Effector memory CD4-positive, alpha-beta T cell (primary cell): ENCODE measurements at regions not wholly inside any gene's neighbourhood (a gene's known extent, or its start where the extent isn't known, plus 50 kb on each side); places are given as distances from the start of the nearest gene placed in this dataset.

Source experiments
- DNase-seq, 3 donors: peaks; one replicate each; pipeline ENCODE4 v3.0.0-alpha.2; 2020
- H3K27ac ChIP-seq: 2 replicates; pipeline ENCODE4 v1.7.0; 2013; ENCODE audit warnings: mild to moderate bottlenecking, low read length, moderate library complexity; ENCODE audit not compliant: insufficient read depth, poor library complexity, severe bottlenecking
- H3K27me3 ChIP-seq: replicated peaks from 2 replicates; pipeline ENCODE4 v1.7.0; 2013; ENCODE audit warnings: mild to moderate bottlenecking, low read length; ENCODE audit not compliant: insufficient read depth, control insufficient read depth, poor library complexity, severe bottlenecking
- H3K36me3 ChIP-seq: 2 replicates; pipeline ENCODE4 v1.7.0; 2013; ENCODE audit warnings: mild to moderate bottlenecking, low read length, moderate library complexity; ENCODE audit not compliant: control insufficient read depth, insufficient read depth
- H3K4me1 ChIP-seq: 2 replicates; pipeline ENCODE4 v1.7.0; 2013; ENCODE audit warnings: low read length, mild to moderate bottlenecking; ENCODE audit not compliant: control insufficient read depth, insufficient read depth, poor library complexity, severe bottlenecking
- H3K4me3 ChIP-seq: 2 replicates; pipeline ENCODE4 v1.7.0; 2013; ENCODE audit warnings: low read length, low read depth, mild to moderate bottlenecking; ENCODE audit not compliant: insufficient read depth, poor library complexity, severe bottlenecking
- H3K9me3 ChIP-seq: 2 replicates; pipeline ENCODE4 v1.7.0; 2013; ENCODE audit warnings: mild to moderate bottlenecking, low read length, moderate library complexity; ENCODE audit not compliant: control insufficient read depth

DNA sequence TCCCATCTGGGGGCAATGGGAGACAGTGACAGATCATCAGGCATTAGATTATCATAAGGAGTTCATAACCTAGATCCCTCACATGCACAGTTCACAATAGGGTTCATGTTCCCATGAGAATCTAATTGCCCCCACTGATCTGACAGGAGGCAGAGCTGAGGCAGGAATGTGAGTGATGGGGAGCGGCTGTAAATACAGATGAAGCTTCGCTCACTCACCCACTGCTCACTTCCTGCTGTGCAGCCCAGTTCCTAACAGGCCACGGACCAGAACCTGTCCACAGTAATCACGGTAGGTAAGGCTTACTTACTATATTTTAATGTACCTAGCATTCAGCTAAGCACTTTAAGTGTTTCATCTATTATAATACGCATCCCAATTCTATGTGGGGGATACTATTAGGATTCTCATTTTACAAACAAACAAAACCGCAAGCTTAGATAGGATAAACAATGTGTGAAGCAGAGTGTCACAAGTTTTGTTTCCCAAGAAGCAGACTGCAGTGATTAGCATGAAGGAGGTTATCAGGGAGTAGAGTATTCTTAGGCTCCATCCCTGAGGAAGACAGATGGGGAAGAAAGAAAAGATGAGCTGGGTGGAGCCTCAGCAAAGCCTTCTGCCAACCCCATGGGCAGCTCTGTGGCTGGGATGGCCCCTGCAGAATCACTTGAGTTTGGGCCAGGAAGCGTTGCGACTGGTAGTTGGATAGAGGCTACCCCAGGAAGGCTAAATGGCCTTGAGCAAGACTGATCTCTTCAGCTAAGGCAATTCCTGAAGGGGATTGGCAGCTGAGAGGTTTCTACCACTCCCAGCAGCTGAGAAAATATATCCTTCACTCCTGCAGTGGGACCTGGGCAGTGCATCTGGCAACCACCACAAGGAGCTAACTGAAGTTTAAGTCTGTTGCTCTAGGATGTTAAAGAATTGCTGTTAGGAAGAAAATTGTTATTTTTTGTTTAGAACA is 133.1 kb downstream of the MREG start:
- Histone ChIP-seq H3K36me3 (no peaks in the 10 kb centered on the region), H3K4me1 (no peaks in the 10 kb centered on the region), H3K9me3 (no peaks in the 10 kb centered on the region), H3K27ac (no peak overlapping the region), H3K27me3 (no peaks in the 10 kb centered on the region), H3K4me3 (no peak overlapping the region)
- no peak for DNase-seq

DNA sequence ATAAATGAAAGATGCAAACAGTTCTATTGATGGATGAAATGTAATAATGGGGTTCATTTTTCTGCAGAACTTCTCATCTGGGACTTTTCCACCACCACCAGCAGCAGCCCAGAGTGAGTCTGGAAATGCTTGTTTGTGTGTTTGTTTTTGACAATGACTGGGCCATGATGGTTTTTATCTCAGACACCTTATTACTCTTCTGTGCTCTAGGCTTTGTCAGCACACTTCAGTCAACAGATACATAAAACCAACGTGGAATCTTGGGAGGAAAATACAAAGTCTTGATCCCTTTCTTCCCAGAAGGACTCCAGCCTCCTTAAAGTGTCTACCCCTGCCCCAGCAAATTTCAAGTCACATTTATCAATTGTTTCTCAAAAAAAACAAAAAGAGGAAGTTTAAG is 134.0 kb downstream of the MREG start:
- no peaks in the 10 kb centered on the region for H3K9me3 ChIP-seq
- DNase-seq = no peak
- no peaks in the 10 kb centered on the region for H3K36me3 ChIP-seq
- no peak overlapping the region for H3K27ac ChIP-seq
- no peaks in the 10 kb centered on the region for H3K27me3 ChIP-seq
- H3K4me3 ChIP-seq = no peak overlapping the region
- no peaks in the 10 kb centered on the region for H3K4me1 ChIP-seq

DNA sequence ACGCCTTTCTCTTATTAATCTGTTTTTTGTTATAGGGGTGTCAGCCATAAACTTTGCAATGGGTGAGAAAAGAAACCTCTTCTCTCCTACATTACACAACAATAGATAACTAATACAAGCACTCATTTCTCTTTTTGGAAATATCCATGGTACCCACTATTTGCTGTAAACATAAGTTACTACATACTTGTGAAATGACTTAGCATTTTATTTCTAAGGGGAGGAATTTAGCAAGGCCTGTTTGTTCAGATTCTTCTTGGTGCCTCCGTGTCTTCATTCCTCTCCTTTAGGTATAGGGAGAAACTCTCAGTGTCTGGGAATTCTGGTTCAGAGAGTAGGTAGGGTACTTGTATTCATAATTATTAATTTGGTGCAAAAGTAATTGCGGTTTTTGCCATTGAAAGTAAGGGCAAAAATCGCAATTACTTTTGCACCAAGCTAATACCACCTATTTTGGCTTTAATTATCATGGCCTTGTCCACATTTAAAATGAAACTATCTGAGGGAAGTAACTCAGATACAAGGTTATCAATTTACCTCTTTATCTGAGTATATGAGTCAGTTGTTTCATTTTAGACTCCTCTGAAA is 134.8 kb downstream of the MREG start:
- Histone ChIP-seq H3K36me3 (no peaks in the 10 kb centered on the region), H3K4me1 (no peaks in the 10 kb centered on the region), H3K4me3 (no peak overlapping the region), H3K27me3 (no peaks in the 10 kb centered on the region), H3K27ac (no peak overlapping the region), H3K9me3 (no peaks in the 10 kb centered on the region)
- no peak for DNase-seq

DNA sequence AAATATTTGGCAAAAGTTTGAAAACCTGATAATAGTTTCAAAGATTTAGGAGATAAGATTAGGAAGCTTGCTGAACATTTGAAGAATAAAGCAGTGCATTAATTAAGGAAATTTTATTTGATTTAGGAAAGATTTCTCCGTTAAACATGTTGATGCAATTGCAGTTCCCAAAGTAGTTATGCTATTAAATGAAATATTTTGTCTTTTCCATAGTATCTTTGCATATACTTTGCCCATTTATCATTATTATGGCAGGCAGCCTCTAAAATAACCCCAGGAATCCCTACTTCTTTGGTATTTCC is 136.5 kb downstream of the MREG start:
- Histone ChIP-seq H3K27ac (no peak overlapping the region), H3K27me3 (no peaks in the 10 kb centered on the region), H3K9me3 (no peaks in the 10 kb centered on the region), H3K4me1 (no peaks in the 10 kb centered on the region), H3K4me3 (no peak overlapping the region), H3K36me3 (no peaks in the 10 kb centered on the region)
- DNase-seq = no peak

DNA sequence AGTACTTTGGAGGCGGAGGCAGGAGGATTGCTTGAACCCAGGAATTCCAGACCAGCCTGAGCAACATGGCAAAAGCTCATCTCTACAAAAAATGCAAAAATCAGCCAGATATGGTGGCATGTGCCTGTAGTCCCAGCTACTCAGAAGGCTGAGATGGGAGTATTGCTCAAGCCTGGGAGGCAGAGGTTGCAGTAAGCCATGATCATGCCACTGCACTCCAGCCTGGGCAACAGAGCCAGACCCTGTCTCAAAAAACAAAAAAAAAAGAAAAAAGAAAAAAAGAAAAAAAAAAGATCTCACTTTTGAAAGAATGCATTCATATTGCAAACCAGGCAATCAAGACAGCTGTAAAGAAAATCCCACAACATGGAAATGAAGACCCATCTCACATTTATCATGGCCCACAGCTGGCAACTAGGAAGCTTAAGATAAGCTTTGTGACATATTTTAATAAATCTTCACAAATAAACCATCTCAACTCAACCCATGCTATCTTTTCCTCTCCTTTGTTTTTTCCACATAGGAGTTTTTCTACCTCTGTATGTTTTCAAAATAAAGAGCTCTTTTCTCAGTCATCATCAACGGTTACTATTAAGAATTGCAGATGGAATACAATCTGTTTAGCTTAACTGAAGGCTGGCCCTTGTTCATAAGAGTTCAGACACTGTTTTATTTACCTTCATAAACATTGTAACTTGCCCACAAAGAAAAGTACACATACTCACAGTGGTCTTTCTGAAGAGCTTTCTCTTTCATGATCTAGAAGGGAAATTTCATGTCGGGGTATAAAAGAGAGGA is 137.0 kb downstream of the MREG start:
- Histone ChIP-seq H3K36me3 (no peaks in the 10 kb centered on the region), H3K4me1 (no peaks in the 10 kb centered on the region), H3K9me3 (no peaks in the 10 kb centered on the region), H3K27ac (no peak overlapping the region), H3K27me3 (no peaks in the 10 kb centered on the region), H3K4me3 (no peak overlapping the region)
- DNase-seq = no peak

DNA sequence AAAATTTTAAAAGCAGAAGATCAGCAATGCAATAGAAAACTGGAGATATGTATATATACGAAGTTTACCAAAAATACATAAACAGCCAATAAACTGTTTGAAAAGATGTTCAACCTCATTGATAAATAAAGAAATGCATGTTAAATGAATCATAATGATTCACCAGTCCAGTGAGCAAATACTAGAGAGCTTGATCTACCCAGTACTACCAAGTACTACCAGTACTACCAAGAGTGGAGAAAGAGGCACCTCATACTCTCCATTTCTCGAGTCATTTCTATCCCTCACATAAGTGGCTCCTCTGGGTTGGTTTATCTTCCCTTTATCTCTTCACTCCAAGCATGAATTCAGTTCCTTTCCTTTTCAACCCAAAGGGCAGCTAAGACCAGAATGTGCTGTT is 138.9 kb downstream of the MREG start:
- H3K4me1 ChIP-seq = no peaks in the 10 kb centered on the region
- no peaks in the 10 kb centered on the region for H3K27me3 ChIP-seq
- no peak for DNase-seq

DNA sequence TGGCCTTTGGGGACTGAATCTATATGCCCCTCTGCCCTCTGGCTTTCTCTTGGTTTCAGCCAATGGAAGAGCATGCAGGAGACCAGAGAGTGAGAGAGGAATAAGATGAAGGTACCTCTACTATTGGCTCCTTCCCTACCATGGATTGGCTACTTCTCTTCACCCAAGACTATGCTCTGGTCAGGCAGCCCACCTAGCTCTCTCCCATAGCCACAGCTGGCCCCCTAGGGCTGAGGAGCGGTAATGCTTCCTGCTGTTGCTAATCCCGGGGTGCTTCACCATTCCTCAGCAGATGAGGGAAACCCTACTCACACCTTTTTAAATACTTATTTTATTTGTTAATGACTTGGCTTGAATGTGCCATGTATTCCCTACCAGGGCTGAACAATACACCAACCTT is 142.4 kb downstream of the MREG start:
- no peak for DNase-seq
- no peaks in the 10 kb centered on the region for H3K9me3 ChIP-seq

More for the DNA sequence above, 138.9 kb downstream of the MREG start:
- Histone ChIP-seq H3K36me3 (no peaks in the 10 kb centered on the region), H3K27ac (no peak overlapping the region), H3K9me3 (no peaks in the 10 kb centered on the region), H3K4me3 (no peak overlapping the region)

DNA sequence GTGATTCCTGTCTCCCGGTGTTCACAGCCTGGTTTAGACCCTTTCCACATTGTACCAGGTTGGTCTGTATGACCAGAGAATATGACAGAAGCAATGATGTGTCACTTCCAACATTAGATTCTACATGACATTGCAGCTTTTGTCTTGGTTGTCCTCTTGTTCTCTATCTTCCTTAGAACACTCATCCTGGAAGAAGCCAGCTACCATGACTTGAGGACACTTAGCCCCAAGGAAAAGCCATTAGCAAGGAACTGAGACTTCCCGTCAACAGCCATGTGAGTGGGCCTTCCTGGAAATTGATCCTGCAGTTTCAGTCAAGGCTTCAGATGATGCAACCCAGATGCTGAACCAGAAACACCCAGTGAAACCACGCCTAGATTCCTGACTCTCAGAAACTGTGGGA is 143.3 kb downstream of the MREG start:
- H3K27me3 ChIP-seq = no peaks in the 10 kb centered on the region
- no peak overlapping the region for H3K27ac ChIP-seq
- H3K4me3 ChIP-seq = no peak overlapping the region
- H3K36me3 ChIP-seq = no peaks in the 10 kb centered on the region
- DNase-seq = no peak
- H3K4me1 ChIP-seq = no peaks in the 10 kb centered on the region
- no peaks in the 10 kb centered on the region for H3K9me3 ChIP-seq

More for the DNA sequence above, 142.4 kb downstream of the MREG start:
- Histone ChIP-seq H3K4me3 (no peak overlapping the region), H3K4me1 (no peaks in the 10 kb centered on the region), H3K27ac (no peak overlapping the region), H3K27me3 (no peaks in the 10 kb centered on the region), H3K36me3 (no peaks in the 10 kb centered on the region)

DNA sequence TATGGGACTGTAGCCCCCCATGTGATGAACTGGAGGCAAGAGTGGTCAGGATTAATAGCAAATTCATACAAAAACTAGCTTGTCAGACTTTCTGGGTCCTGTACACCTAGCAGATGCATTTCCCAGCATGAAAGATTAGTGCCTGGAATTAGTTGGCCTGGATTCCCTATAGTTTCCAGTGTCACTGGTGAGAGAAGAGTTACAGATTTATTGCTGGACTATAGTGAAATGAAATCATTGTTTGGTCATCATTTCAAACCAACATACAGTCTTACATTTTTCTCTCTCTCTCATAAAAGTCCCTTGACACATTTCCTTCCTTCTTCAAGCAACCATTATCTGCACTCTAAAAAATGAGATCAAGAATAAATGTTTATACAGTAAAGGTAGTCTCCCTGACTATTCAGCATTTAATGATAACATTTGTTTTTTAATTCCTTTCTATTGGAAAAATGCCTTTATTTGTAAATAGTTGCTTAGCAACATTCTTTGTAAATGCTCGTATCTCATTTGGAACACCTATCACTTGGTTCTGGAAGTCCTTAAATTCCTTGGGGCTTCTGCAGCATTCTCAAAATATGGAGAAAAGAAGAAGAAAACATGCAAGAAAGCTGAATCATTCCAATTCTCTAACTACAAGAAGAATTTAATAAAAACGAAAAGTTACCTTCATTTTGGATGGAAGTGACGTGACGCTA is 144.4 kb downstream of the MREG start:
- DNase-seq = no peak
- no peak overlapping the region for H3K27ac ChIP-seq
- no peaks in the 10 kb centered on the region for H3K4me1 ChIP-seq
- H3K9me3 ChIP-seq = no peaks in the 10 kb centered on the region
- no peaks in the 10 kb centered on the region for H3K36me3 ChIP-seq
- no peak overlapping the region for H3K4me3 ChIP-seq
- H3K27me3 ChIP-seq = no peaks in the 10 kb centered on the region
